ENCODE measurements at regions not wholly inside any gene's neighbourhood (a gene's known extent, or its start where the extent isn't known, plus 50 kb on each side); places are given as distances from the start of the nearest gene placed in this dataset.

- DNase-seq (no peak), ATAC-seq (ENCODE audit: low read depth in 2 of 2) (peak in 1 of 2 donors; percentile 58)
- no peaks in the 10 kb centered on the region for H3K36me3 Mint-ChIP-seq
- H3K9me3 Mint-ChIP-seq = no peaks in the 10 kb centered on the region
- peaks cover 0 to 4% (median 0%) of the 10 kb centered on the region in 3 donors for H3K27me3 Mint-ChIP-seq
- H3K4me1 Mint-ChIP-seq = peaks cover 0 to 2% (median 0%) of the 10 kb centered on the region in 3 donors
- no peak overlapping the region for H3K27ac Mint-ChIP-seq
- H3K4me3 Mint-ChIP-seq = no peak overlapping the region
Measured at GRCh38 chr3:18766974-18767373, 341.8 kb upstream of the SATB1 start.

GRCh38 chr3:18765662-18766061, 340.5 kb upstream of the SATB1 start:
- H3K36me3 Mint-ChIP-seq = no peaks in the 10 kb centered on the region
- ATAC-seq (ENCODE audit: low read depth in 2 of 2) (no peak), DNase-seq (no peak)
- H3K4me3 Mint-ChIP-seq = no peak overlapping the region
- no peaks in the 10 kb centered on the region for H3K9me3 Mint-ChIP-seq
- H3K27me3 Mint-ChIP-seq = peaks cover 0 to 4% (median 0%) of the 10 kb centered on the region in 3 donors
- H3K4me1 Mint-ChIP-seq = peaks cover 0 to 2% (median 0%) of the 10 kb centered on the region in 3 donors
- H3K27ac Mint-ChIP-seq = no peak overlapping the region

- no peaks in the 10 kb centered on the region for H3K9me3 Mint-ChIP-seq
- no peak overlapping the region for H3K4me3 Mint-ChIP-seq
- DNase-seq = no peak
- H3K27me3 Mint-ChIP-seq = peaks cover 0 to 4% (median 0%) of the 10 kb centered on the region in 3 donors
- H3K27ac Mint-ChIP-seq = no peak overlapping the region
- no peaks in the 10 kb centered on the region for H3K36me3 Mint-ChIP-seq
- no peak for ATAC-seq (ENCODE audit: low read depth in 2 of 2)
- peaks cover 0 to 2% (median 0%) of the 10 kb centered on the region in 3 donors for H3K4me1 Mint-ChIP-seq
Measured at GRCh38 chr3:18765161-18765560, 340.0 kb upstream of the SATB1 start.

- Mint-ChIP-seq H3K36me3 (no peaks in the 10 kb centered on the region), H3K27ac (no peak overlapping the region), H3K27me3 (no peaks in the 10 kb centered on the region), H3K9me3 (no peaks in the 10 kb centered on the region), H3K4me3 (no peak overlapping the region), H3K4me1 (peaks cover 0 to 4% (median 0%) of the 10 kb centered on the region in 3 donors)
- ATAC-seq (ENCODE audit: low read depth in 2 of 2) (no peak), DNase-seq (no peak)
Measured at GRCh38 chr3:18761530-18761929, 336.4 kb upstream of the SATB1 start.

GRCh38 chr3:18758047-18758704, 333.0 kb upstream of the SATB1 start:
- no peak overlapping the region for H3K27ac Mint-ChIP-seq
- DNase-seq (peak; percentile 74), ATAC-seq (ENCODE audit: low read depth in 2 of 2) (peak; percentile 96 to 97)
- H3K4me1 Mint-ChIP-seq = peaks cover 0 to 4% (median 0%) of the 10 kb centered on the region in 3 donors
- H3K4me3 Mint-ChIP-seq = no peak overlapping the region
- H3K36me3 Mint-ChIP-seq = no peaks in the 10 kb centered on the region
- no peaks in the 10 kb centered on the region for H3K27me3 Mint-ChIP-seq
- no peaks in the 10 kb centered on the region for H3K9me3 Mint-ChIP-seq

GRCh38 chr3:18757476-18757875, 332.3 kb upstream of the SATB1 start:
- Mint-ChIP-seq H3K9me3 (no peaks in the 10 kb centered on the region), H3K36me3 (no peaks in the 10 kb centered on the region), H3K27me3 (no peaks in the 10 kb centered on the region), H3K4me3 (no peak overlapping the region), H3K27ac (peak overlapping the region in 1 of 6 donors; percentile 18), H3K4me1 (peaks cover 0 to 4% (median 0%) of the 10 kb centered on the region in 3 donors)
- DNase-seq = no peak
- no peak for ATAC-seq (ENCODE audit: low read depth in 2 of 2)

GRCh38 chr3:18752273-18752934, 327.3 kb upstream of the SATB1 start:
- H3K36me3 Mint-ChIP-seq = no peaks in the 10 kb centered on the region
- no peaks in the 10 kb centered on the region for H3K9me3 Mint-ChIP-seq
- H3K4me3 Mint-ChIP-seq = no peak overlapping the region
- H3K27ac Mint-ChIP-seq = no peak overlapping the region
- peaks cover 3 to 11% (median 3%) of the 10 kb centered on the region in 3 donors for H3K4me1 Mint-ChIP-seq
- DNase-seq (no peak), ATAC-seq (ENCODE audit: low read depth in 2 of 2) (no peak)
- no peaks in the 10 kb centered on the region for H3K27me3 Mint-ChIP-seq

- no peak overlapping the region for H3K4me3 Mint-ChIP-seq
- no peaks in the 10 kb centered on the region for H3K36me3 Mint-ChIP-seq
- DNase-seq (no peak), ATAC-seq (ENCODE audit: low read depth in 2 of 2) (no peak)
- H3K4me1 Mint-ChIP-seq = peaks cover 3 to 19% (median 7%) of the 10 kb centered on the region in 3 donors
- H3K27ac Mint-ChIP-seq = peak overlapping the region in 2 of 6 donors; percentile 38 to 56
- no peaks in the 10 kb centered on the region for H3K27me3 Mint-ChIP-seq
- H3K9me3 Mint-ChIP-seq = no peaks in the 10 kb centered on the region
Measured at GRCh38 chr3:18751514-18751913, 326.4 kb upstream of the SATB1 start.

- peaks cover 18 to 37% (median 19%) of the 10 kb centered on the region in 3 donors for H3K4me1 Mint-ChIP-seq
- H3K27ac Mint-ChIP-seq = peak overlapping the region in 1 of 6 donors; percentile 58
- no peaks in the 10 kb centered on the region for H3K27me3 Mint-ChIP-seq
- no peaks in the 10 kb centered on the region for H3K36me3 Mint-ChIP-seq
- peak; percentile 61 to 70 for ATAC-seq (ENCODE audit: low read depth in 2 of 2)
- H3K4me3 Mint-ChIP-seq = no peak overlapping the region
- no peaks in the 10 kb centered on the region for H3K9me3 Mint-ChIP-seq
- DNase-seq = no peak
Measured at GRCh38 chr3:18747383-18747782, 322.2 kb upstream of the SATB1 start.

GRCh38 chr3:18745472-18745871, 320.3 kb upstream of the SATB1 start:
- ATAC-seq (ENCODE audit: low read depth in 2 of 2) (no peak), DNase-seq (no peak)
- peaks cover 30 to 49% (median 36%) of the 10 kb centered on the region in 3 donors for H3K4me1 Mint-ChIP-seq
- H3K27me3 Mint-ChIP-seq = no peaks in the 10 kb centered on the region
- H3K9me3 Mint-ChIP-seq = no peaks in the 10 kb centered on the region
- H3K4me3 Mint-ChIP-seq = peak overlapping the region in 2 of 8 donors; percentile 4 to 9
- H3K36me3 Mint-ChIP-seq = no peaks in the 10 kb centered on the region
- peak overlapping the region in 1 of 6 donors; percentile 2 for H3K27ac Mint-ChIP-seq

GRCh38 chr3:18744472-18744871, 319.3 kb upstream of the SATB1 start:
- Mint-ChIP-seq H3K36me3 (no peaks in the 10 kb centered on the region), H3K27ac (no peak overlapping the region), H3K9me3 (no peaks in the 10 kb centered on the region), H3K27me3 (no peaks in the 10 kb centered on the region), H3K4me3 (no peak overlapping the region), H3K4me1 (peaks cover 37 to 56% (median 46%) of the 10 kb centered on the region in 3 donors)
- ATAC-seq (ENCODE audit: low read depth in 2 of 2) (no peak), DNase-seq (no peak)

GRCh38 chr3:18743761-18744160, 318.6 kb upstream of the SATB1 start:
- H3K36me3 Mint-ChIP-seq = no peaks in the 10 kb centered on the region
- ATAC-seq (ENCODE audit: low read depth in 2 of 2) (no peak), DNase-seq (no peak)
- peak overlapping the region in 1 of 6 donors; percentile 69 for H3K27ac Mint-ChIP-seq
- H3K27me3 Mint-ChIP-seq = no peaks in the 10 kb centered on the region
- no peak overlapping the region for H3K4me3 Mint-ChIP-seq
- no peaks in the 10 kb centered on the region for H3K9me3 Mint-ChIP-seq
- peaks cover 37 to 63% (median 50%) of the 10 kb centered on the region in 3 donors for H3K4me1 Mint-ChIP-seq

- Mint-ChIP-seq H3K4me3 (peak overlapping the region; percentile 67 to 88 (median 78)), H3K36me3 (no peaks in the 10 kb centered on the region), H3K27ac (peak overlapping the region; percentile 92 to 99 (median 96)), H3K27me3 (no peaks in the 10 kb centered on the region), H3K9me3 (no peaks in the 10 kb centered on the region), H3K4me1 (peaks cover 50 to 63% (median 54%) of the 10 kb centered on the region in 3 donors)
- ATAC-seq (ENCODE audit: low read depth in 2 of 2) (peak; percentile 81 to 83), DNase-seq (peak; percentile 73)
Measured at GRCh38 chr3:18740631-18741583, 315.8 kb upstream of the SATB1 start.

Data from naive B cell (primary cell).